Vagina (tissue), 2 donors: ENCODE measurements at regions not wholly inside any gene's neighbourhood (a gene's known extent, or its start where the extent isn't known, plus 50 kb on each side); places are given as distances from the start of the nearest gene placed in this dataset.

Source experiments
- CTCF ChIP-seq, 3 experiments: fragments of 450-650 bp in 2 of 3; fragments of 200-600 bp in 1 of 3; sonication (generic) in 1 of 3; IDR thresholded peaks; one replicate each; pipeline ENCODE4 v1.5.1; 2017 to 2019; ENCODE audit warnings: antibody characterized with exemption in 3 of 3, mild to moderate bottlenecking in 2 of 3, moderate library complexity in 2 of 3
- POLR2A ChIP-seq, 2 donors: fragments of 450-650 bp; IDR thresholded peaks; one replicate each; pipeline ENCODE4 v1.6.1; 2017; ENCODE audit warnings: antibody characterized with exemption in 2 of 2, mild to moderate bottlenecking in 2 of 2, moderate library complexity in 2 of 2
- POLR2AphosphoS5 ChIP-seq, 2 donors: sonication (generic); formaldehyde crosslinking; IDR thresholded peaks; one replicate each; pipeline ENCODE4 v1.9.0; 2017; ENCODE audit warnings: antibody characterized with exemption in 2 of 2, mild to moderate bottlenecking in 2 of 2, low read depth in 1 of 2; ENCODE audit not compliant: insufficient read depth in 1 of 2

GRCh38 chr14:86936556-86936955 lies 1056.4 kb downstream of the GALC start:
- TF ChIP-seq POLR2A (IDR thresholded peaks at IDR 0.05), result no peak
- no peak for TF ChIP-seq CTCF (IDR thresholded peaks at IDR 0.05)
- TF ChIP-seq POLR2AphosphoS5 (IDR thresholded peaks at IDR 0.05; ENCODE audit: insufficient read depth in 1 of 2, low read depth in 1 of 2), result no peak
